ENCODE measurements at regions not wholly inside any gene's neighbourhood (a gene's known extent, or its start where the extent isn't known, plus 50 kb on each side); places are given as distances from the start of the nearest gene placed in this dataset.

GRCh38 chr6:2476376-2476775, 231.0 kb upstream of the GMDS start:
- no peak overlapping the region for H3K27ac ChIP-seq (ENCODE audit: insufficient read depth in 1 of 2, low read depth in 1 of 2, low read length in 2 of 2, poor library complexity in 1 of 2, severe bottlenecking in 2 of 2)
- ChIA-PET CTCF (no interaction called here), POLR2A (no interaction called here)
- peaks cover 0 to 9% (median 5%) of the 10 kb centered on the region in 4 experiments for H3K4me1 ChIP-seq (ENCODE audit: control extremely low read depth in 1 of 4, control insufficient read depth in 4 of 4, insufficient read depth in 4 of 4, low read length in 3 of 4)
- H3K27me3 ChIP-seq (replicated peaks in 2 of 5; ENCODE audit: control insufficient read depth in 4 of 5, insufficient read depth in 5 of 5, low read length in 4 of 5): peaks cover 0 to 4% (median 0%) of the 10 kb centered on the region in 5 experiments
- H3K4me3 ChIP-seq (ENCODE audit: control insufficient read depth in 1 of 7, extremely low read depth in 1 of 7, insufficient read depth in 4 of 7, low read depth in 2 of 7, low read length in 6 of 7): no peak overlapping the region
- H3K9me3 ChIP-seq (ENCODE audit: control extremely low read depth in 1 of 5, control insufficient read depth in 4 of 5, insufficient read depth in 2 of 5, low read depth in 1 of 5, low read length in 4 of 5): no peaks in the 10 kb centered on the region
- no peaks in the 10 kb centered on the region for H3K36me3 ChIP-seq (ENCODE audit: control insufficient read depth in 4 of 4, insufficient read depth in 4 of 4, low read length in 3 of 4)
- WGBS (ENCODE audit: insufficient coverage): 93% methylated on average over 4 of the region's 4 CpGs
- no peak for DNase-seq

GRCh38 chr6:2471472-2471871, 226.1 kb upstream of the GMDS start:
- no peaks in the 10 kb centered on the region for H3K36me3 ChIP-seq (ENCODE audit: control insufficient read depth in 4 of 4, insufficient read depth in 4 of 4, low read length in 3 of 4)
- H3K4me3 ChIP-seq (ENCODE audit: control insufficient read depth in 1 of 7, extremely low read depth in 1 of 7, insufficient read depth in 4 of 7, low read depth in 2 of 7, low read length in 6 of 7): no peak overlapping the region
- ChIA-PET POLR2A (no interaction called here), CTCF (no interaction called here)
- 98% methylated on average over 9 of the region's 9 CpGs for WGBS (ENCODE audit: insufficient coverage)
- no peaks in the 10 kb centered on the region for H3K4me1 ChIP-seq (ENCODE audit: control extremely low read depth in 1 of 4, control insufficient read depth in 4 of 4, insufficient read depth in 4 of 4, low read length in 3 of 4)
- H3K27me3 ChIP-seq (replicated peaks in 2 of 5; ENCODE audit: control insufficient read depth in 4 of 5, insufficient read depth in 5 of 5, low read length in 4 of 5): peaks cover 0 to 29% (median 10%) of the 10 kb centered on the region in 5 experiments
- no peak for DNase-seq
- no peak overlapping the region for H3K27ac ChIP-seq (ENCODE audit: insufficient read depth in 1 of 2, low read depth in 1 of 2, low read length in 2 of 2, poor library complexity in 1 of 2, severe bottlenecking in 2 of 2)
- no peaks in the 10 kb centered on the region for H3K9me3 ChIP-seq (ENCODE audit: control extremely low read depth in 1 of 5, control insufficient read depth in 4 of 5, insufficient read depth in 2 of 5, low read depth in 1 of 5, low read length in 4 of 5)

GRCh38 chr6:2469428-2469827, 224.0 kb upstream of the GMDS start:
- peaks cover 0 to 29% (median 10%) of the 10 kb centered on the region in 5 experiments for H3K27me3 ChIP-seq (replicated peaks in 2 of 5; ENCODE audit: control insufficient read depth in 4 of 5, insufficient read depth in 5 of 5, low read length in 4 of 5)
- no peak for DNase-seq
- no peak overlapping the region for H3K4me3 ChIP-seq (ENCODE audit: control insufficient read depth in 1 of 7, extremely low read depth in 1 of 7, insufficient read depth in 4 of 7, low read depth in 2 of 7, low read length in 6 of 7)
- no peaks in the 10 kb centered on the region for H3K9me3 ChIP-seq (ENCODE audit: control extremely low read depth in 1 of 5, control insufficient read depth in 4 of 5, insufficient read depth in 2 of 5, low read depth in 1 of 5, low read length in 4 of 5)
- ChIA-PET CTCF (no interaction called here), POLR2A (no interaction called here)
- H3K36me3 ChIP-seq (ENCODE audit: control insufficient read depth in 4 of 4, insufficient read depth in 4 of 4, low read length in 3 of 4): no peaks in the 10 kb centered on the region
- 94% methylated on average over 7 of the region's 8 CpGs for WGBS (ENCODE audit: insufficient coverage)
- H3K27ac ChIP-seq (ENCODE audit: insufficient read depth in 1 of 2, low read depth in 1 of 2, low read length in 2 of 2, poor library complexity in 1 of 2, severe bottlenecking in 2 of 2): no peak overlapping the region
- H3K4me1 ChIP-seq (ENCODE audit: control extremely low read depth in 1 of 4, control insufficient read depth in 4 of 4, insufficient read depth in 4 of 4, low read length in 3 of 4): no peaks in the 10 kb centered on the region

GRCh38 chr6:2468601-2468955, 223.2 kb upstream of the GMDS start:
- Histone ChIP-seq H3K27me3 (replicated peaks in 2 of 5; ENCODE audit: control insufficient read depth in 4 of 5, insufficient read depth in 5 of 5, low read length in 4 of 5) (peaks cover 0 to 31% (median 10%) of the 10 kb centered on the region in 5 experiments), H3K9me3 (ENCODE audit: control extremely low read depth in 1 of 5, control insufficient read depth in 4 of 5, insufficient read depth in 2 of 5, low read depth in 1 of 5, low read length in 4 of 5) (no peaks in the 10 kb centered on the region), H3K36me3 (ENCODE audit: control insufficient read depth in 4 of 4, insufficient read depth in 4 of 4, low read length in 3 of 4) (no peaks in the 10 kb centered on the region), H3K27ac (ENCODE audit: insufficient read depth in 1 of 2, low read depth in 1 of 2, low read length in 2 of 2, poor library complexity in 1 of 2, severe bottlenecking in 2 of 2) (no peak overlapping the region), H3K4me1 (ENCODE audit: control extremely low read depth in 1 of 4, control insufficient read depth in 4 of 4, insufficient read depth in 4 of 4, low read length in 3 of 4) (no peaks in the 10 kb centered on the region), H3K4me3 (ENCODE audit: control insufficient read depth in 1 of 7, extremely low read depth in 1 of 7, insufficient read depth in 4 of 7, low read depth in 2 of 7, low read length in 6 of 7) (no peak overlapping the region)
- DNase-seq: no peak
- ChIA-PET CTCF (no interaction called here), POLR2A (no interaction called here)
- 94% methylated on average over 3 of the region's 4 CpGs for WGBS (ENCODE audit: insufficient coverage)

GRCh38 chr6:2467929-2468600, 222.7 kb upstream of the GMDS start:
- POLR2A ChIA-PET: no interaction called here
- WGBS (ENCODE audit: insufficient coverage): 71% methylated on average over 4 of the region's 6 CpGs
- Histone ChIP-seq H3K9me3 (ENCODE audit: control extremely low read depth in 1 of 5, control insufficient read depth in 4 of 5, insufficient read depth in 2 of 5, low read depth in 1 of 5, low read length in 4 of 5) (no peaks in the 10 kb centered on the region), H3K27me3 (replicated peaks in 2 of 5; ENCODE audit: control insufficient read depth in 4 of 5, insufficient read depth in 5 of 5, low read length in 4 of 5) (peaks cover 0 to 31% (median 10%) of the 10 kb centered on the region in 5 experiments), H3K36me3 (ENCODE audit: control insufficient read depth in 4 of 4, insufficient read depth in 4 of 4, low read length in 3 of 4) (no peaks in the 10 kb centered on the region), H3K27ac (ENCODE audit: insufficient read depth in 1 of 2, low read depth in 1 of 2, low read length in 2 of 2, poor library complexity in 1 of 2, severe bottlenecking in 2 of 2) (no peak overlapping the region), H3K4me1 (ENCODE audit: control extremely low read depth in 1 of 4, control insufficient read depth in 4 of 4, insufficient read depth in 4 of 4, low read length in 3 of 4) (no peaks in the 10 kb centered on the region), H3K4me3 (ENCODE audit: control insufficient read depth in 1 of 7, extremely low read depth in 1 of 7, insufficient read depth in 4 of 7, low read depth in 2 of 7, low read length in 6 of 7) (no peak overlapping the region)
- CTCF ChIA-PET: no interaction called here
- no peak for DNase-seq

- no peak overlapping the region for H3K4me3 ChIP-seq (ENCODE audit: control insufficient read depth in 1 of 7, extremely low read depth in 1 of 7, insufficient read depth in 4 of 7, low read depth in 2 of 7, low read length in 6 of 7)
- no peaks in the 10 kb centered on the region for H3K36me3 ChIP-seq (ENCODE audit: control insufficient read depth in 4 of 4, insufficient read depth in 4 of 4, low read length in 3 of 4)
- ChIA-PET CTCF (interaction anchor here (1.5 kb wide), 1 partner anchor 16 kb away, joined by 3 read pairs; no protein-coding TSS in a partner anchor), POLR2A (no interaction called here)
- peaks cover 0 to 31% (median 10%) of the 10 kb centered on the region in 5 experiments for H3K27me3 ChIP-seq (replicated peaks in 2 of 5; ENCODE audit: control insufficient read depth in 4 of 5, insufficient read depth in 5 of 5, low read length in 4 of 5)
- H3K4me1 ChIP-seq (ENCODE audit: control extremely low read depth in 1 of 4, control insufficient read depth in 4 of 4, insufficient read depth in 4 of 4, low read length in 3 of 4): no peaks in the 10 kb centered on the region
- 97% methylated on average over 6 of the region's 9 CpGs for WGBS (ENCODE audit: insufficient coverage)
- no peak overlapping the region for H3K27ac ChIP-seq (ENCODE audit: insufficient read depth in 1 of 2, low read depth in 1 of 2, low read length in 2 of 2, poor library complexity in 1 of 2, severe bottlenecking in 2 of 2)
- DNase-seq: no peak
- no peaks in the 10 kb centered on the region for H3K9me3 ChIP-seq (ENCODE audit: control extremely low read depth in 1 of 5, control insufficient read depth in 4 of 5, insufficient read depth in 2 of 5, low read depth in 1 of 5, low read length in 4 of 5)
Measured at GRCh38 chr6:2465336-2465735, 219.9 kb upstream of the GMDS start.

- DNase-seq: no peak
- 94% methylated on average over 5 of the region's 5 CpGs for WGBS (ENCODE audit: insufficient coverage)
- Histone ChIP-seq H3K27ac (ENCODE audit: insufficient read depth in 1 of 2, low read depth in 1 of 2, low read length in 2 of 2, poor library complexity in 1 of 2, severe bottlenecking in 2 of 2) (no peak overlapping the region), H3K4me1 (ENCODE audit: control extremely low read depth in 1 of 4, control insufficient read depth in 4 of 4, insufficient read depth in 4 of 4, low read length in 3 of 4) (no peaks in the 10 kb centered on the region), H3K9me3 (ENCODE audit: control extremely low read depth in 1 of 5, control insufficient read depth in 4 of 5, insufficient read depth in 2 of 5, low read depth in 1 of 5, low read length in 4 of 5) (no peaks in the 10 kb centered on the region), H3K36me3 (ENCODE audit: control insufficient read depth in 4 of 4, insufficient read depth in 4 of 4, low read length in 3 of 4) (no peaks in the 10 kb centered on the region), H3K27me3 (replicated peaks in 2 of 5; ENCODE audit: control insufficient read depth in 4 of 5, insufficient read depth in 5 of 5, low read length in 4 of 5) (peaks cover 0 to 26% (median 9%) of the 10 kb centered on the region in 5 experiments), H3K4me3 (ENCODE audit: control insufficient read depth in 1 of 7, extremely low read depth in 1 of 7, insufficient read depth in 4 of 7, low read depth in 2 of 7, low read length in 6 of 7) (no peak overlapping the region)
- ChIA-PET CTCF (no interaction called here), POLR2A (no interaction called here)
Measured at GRCh38 chr6:2464641-2465040, 219.2 kb upstream of the GMDS start.
